ENCODE measurements at regions not wholly inside any gene's neighbourhood (a gene's known extent, or its start where the extent isn't known, plus 50 kb on each side); places are given as distances from the start of the nearest gene placed in this dataset.

DNA sequence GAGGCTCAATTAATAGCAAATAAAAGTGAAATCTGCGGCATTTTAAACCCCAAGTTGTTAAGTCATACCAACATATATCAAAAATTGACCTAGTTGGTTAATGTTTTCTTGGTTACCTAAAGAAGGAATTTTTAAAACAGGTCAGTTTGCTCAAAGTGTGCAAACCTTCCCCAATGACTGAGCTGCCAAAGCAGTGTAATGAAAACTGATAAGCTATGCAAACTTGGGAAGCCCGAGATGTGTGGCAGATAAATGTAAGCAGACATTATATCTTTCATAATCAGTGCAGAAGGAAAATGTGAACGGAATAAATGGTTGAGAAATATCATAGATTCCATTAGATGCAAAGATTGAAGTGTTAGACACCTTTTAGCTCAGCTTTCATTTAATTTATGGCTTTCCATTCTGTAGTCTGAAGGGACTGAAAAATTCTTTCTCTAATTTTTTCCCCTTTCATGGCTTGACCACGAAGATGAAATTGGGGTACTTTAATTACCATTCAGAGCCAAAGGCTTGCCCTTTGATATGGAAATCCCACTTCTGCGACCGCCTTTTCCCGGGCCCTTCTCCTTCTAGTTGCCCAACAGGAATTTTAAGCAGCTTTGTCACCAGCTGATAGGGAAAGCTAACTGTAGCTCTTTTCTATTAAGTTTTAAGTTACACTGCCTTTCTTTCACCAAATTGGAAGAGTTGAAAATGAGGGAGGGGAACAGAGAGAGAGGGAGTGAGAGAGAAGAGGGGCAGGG is 306.6 kb upstream of the SOX5 start:
- Histone ChIP-seq H3K4me1 (ENCODE audit: control insufficient read depth in 1 of 2, insufficient read depth in 2 of 2, low read length in 2 of 2) (no peaks in the 10 kb centered on the region), H3K27ac (ENCODE audit: low read depth, low read length) (no peak overlapping the region), H3K4me3 (replicated peaks in 1 of 2; ENCODE audit: low read depth in 1 of 2, low read length in 2 of 2) (no peak overlapping the region), H3K9ac (ENCODE audit: low read length) (no peak overlapping the region), H3K79me2 (ENCODE audit: insufficient read depth, low read length) (no peaks in the 10 kb centered on the region), H3K4me2 (ENCODE audit: low read length) (no peak overlapping the region), H3K27me3 (ENCODE audit: insufficient read depth, low read length) (no peaks in the 10 kb centered on the region), H2AFZ (ENCODE audit: low read depth, low read length, poor library complexity, severe bottlenecking) (no peak overlapping the region), H3K9me3 (ENCODE audit: control insufficient read depth in 1 of 2, insufficient read depth in 1 of 2, low read depth in 1 of 2, low read length in 2 of 2) (peaks cover 7 to 17% of the 10 kb centered on the region in 2 experiments; a peak in 2 of 4 replicates), H3K9me2 (ENCODE audit: insufficient read depth) (no peaks in the 10 kb centered on the region), H3K36me3 (ENCODE audit: control insufficient read depth in 1 of 2, insufficient read depth in 2 of 2, low read length in 2 of 2) (no peaks in the 10 kb centered on the region), H4K20me1 (ENCODE audit: insufficient read depth) (no peaks in the 10 kb centered on the region)
- intact Hi-C loops (cut with micrococcal nuclease) = no loop called here
- TF ChIP-seq SRF (IDR thresholded peaks at IDR 0.05; ENCODE audit: low read depth) (no peak), YY1 (IDR thresholded peaks at IDR 0.05; ENCODE audit: extremely low read depth, insufficient replicate concordance, low read depth, low read length) (no peak), POLR2A (IDR thresholded peaks at IDR 0.05; ENCODE audit: borderline replicate concordance, extremely low read depth, insufficient read depth, insufficient read length) (no peak), FOSL1 (IDR thresholded peaks at IDR 0.05; ENCODE audit: low read depth) (no peak), EZH2phosphoT487 (IDR thresholded peaks at IDR 0.05; ENCODE audit: borderline replicate concordance) (no peak), ZNF274 (IDR thresholded peaks at IDR 0.05; ENCODE audit: low read depth, low read length) (no peak), SIN3A (IDR thresholded peaks at IDR 0.05; ENCODE audit: low read depth) (no peak), JUND (IDR thresholded peaks at IDR 0.05) (no peak), CEBPB (IDR thresholded peaks at IDR 0.05; ENCODE audit: low read depth) (no peak), ELF1 (IDR thresholded peaks at IDR 0.05; ENCODE audit: borderline replicate concordance, low read depth) (no peak), ZFX (IDR thresholded peaks at IDR 0.05) (no peak), POLR2AphosphoS5 (IDR thresholded peaks at IDR 0.05; ENCODE audit: low read depth, low read length) (no peak), EGR1 (IDR thresholded peaks at IDR 0.05; ENCODE audit: low read depth) (no peak), CBX3 (IDR thresholded peaks at IDR 0.05; ENCODE audit: low read depth) (no peak), TCF7L2 (IDR thresholded peaks at IDR 0.05; ENCODE audit: borderline replicate concordance, extremely low read depth, insufficient read depth, insufficient read length) (no peak)
- TF ChIP-seq, protein P1, sequence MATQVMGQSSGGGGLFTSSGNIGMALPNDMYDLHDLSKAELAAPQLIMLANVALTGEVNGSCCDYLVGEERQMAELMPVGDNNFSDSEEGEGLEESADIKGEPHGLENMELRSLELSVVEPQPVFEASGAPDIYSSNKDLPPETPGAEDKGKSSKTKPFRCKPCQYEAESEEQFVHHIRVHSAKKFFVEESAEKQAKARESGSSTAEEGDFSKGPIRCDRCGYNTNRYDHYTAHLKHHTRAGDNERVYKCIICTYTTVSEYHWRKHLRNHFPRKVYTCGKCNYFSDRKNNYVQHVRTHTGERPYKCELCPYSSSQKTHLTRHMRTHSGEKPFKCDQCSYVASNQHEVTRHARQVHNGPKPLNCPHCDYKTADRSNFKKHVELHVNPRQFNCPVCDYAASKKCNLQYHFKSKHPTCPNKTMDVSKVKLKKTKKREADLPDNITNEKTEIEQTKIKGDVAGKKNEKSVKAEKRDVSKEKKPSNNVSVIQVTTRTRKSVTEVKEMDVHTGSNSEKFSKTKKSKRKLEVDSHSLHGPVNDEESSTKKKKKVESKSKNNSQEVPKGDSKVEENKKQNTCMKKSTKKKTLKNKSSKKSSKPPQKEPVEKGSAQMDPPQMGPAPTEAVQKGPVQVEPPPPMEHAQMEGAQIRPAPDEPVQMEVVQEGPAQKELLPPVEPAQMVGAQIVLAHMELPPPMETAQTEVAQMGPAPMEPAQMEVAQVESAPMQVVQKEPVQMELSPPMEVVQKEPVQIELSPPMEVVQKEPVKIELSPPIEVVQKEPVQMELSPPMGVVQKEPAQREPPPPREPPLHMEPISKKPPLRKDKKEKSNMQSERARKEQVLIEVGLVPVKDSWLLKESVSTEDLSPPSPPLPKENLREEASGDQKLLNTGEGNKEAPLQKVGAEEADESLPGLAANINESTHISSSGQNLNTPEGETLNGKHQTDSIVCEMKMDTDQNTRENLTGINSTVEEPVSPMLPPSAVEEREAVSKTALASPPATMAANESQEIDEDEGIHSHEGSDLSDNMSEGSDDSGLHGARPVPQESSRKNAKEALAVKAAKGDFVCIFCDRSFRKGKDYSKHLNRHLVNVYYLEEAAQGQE (IDR thresholded peaks at IDR 0.05; ENCODE audit: low read depth) = no peak
- TF ChIP-seq, protein P2, sequence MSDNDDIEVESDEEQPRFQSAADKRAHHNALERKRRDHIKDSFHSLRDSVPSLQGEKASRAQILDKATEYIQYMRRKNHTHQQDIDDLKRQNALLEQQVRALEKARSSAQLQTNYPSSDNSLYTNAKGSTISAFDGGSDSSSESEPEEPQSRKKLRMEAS (IDR thresholded peaks at IDR 0.05) = no peak
- TF ChIP-seq, protein P3, sequence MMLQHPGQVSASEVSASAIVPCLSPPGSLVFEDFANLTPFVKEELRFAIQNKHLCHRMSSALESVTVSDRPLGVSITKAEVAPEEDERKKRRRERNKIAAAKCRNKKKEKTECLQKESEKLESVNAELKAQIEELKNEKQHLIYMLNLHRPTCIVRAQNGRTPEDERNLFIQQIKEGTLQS (IDR thresholded peaks at IDR 0.05) = no peak
- TF ChIP-seq, protein P4, sequence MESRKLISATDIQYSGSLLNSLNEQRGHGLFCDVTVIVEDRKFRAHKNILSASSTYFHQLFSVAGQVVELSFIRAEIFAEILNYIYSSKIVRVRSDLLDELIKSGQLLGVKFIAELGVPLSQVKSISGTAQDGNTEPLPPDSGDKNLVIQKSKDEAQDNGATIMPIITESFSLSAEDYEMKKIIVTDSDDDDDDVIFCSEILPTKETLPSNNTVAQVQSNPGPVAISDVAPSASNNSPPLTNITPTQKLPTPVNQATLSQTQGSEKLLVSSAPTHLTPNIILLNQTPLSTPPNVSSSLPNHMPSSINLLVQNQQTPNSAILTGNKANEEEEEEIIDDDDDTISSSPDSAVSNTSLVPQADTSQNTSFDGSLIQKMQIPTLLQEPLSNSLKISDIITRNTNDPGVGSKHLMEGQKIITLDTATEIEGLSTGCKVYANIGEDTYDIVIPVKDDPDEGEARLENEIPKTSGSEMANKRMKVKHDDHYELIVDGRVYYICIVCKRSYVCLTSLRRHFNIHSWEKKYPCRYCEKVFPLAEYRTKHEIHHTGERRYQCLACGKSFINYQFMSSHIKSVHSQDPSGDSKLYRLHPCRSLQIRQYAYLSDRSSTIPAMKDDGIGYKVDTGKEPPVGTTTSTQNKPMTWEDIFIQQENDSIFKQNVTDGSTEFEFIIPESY (IDR thresholded peaks at IDR 0.05; ENCODE audit: extremely low read depth, insufficient replicate concordance, low read length) = no peak
- no peak for ATAC-seq
- no TSS peak for BruUV-seq (replicated peaks)
- ChIA-PET POLR2A (no interaction called here), RAD21 (ENCODE audit: low non-redundant PET in 1 of 2, low total read pairs in 2 of 2, uncharacterized antibody in 2 of 2, unreplicated experiment in 2 of 2) (no interaction called here), CTCF (no interaction called here)
- DNase-seq (ENCODE audit: low read depth, low spot score) = no peak

Data from HCT116 (cell line).